ENCODE measurements at regions not wholly inside any gene's neighbourhood (a gene's known extent, or its start where the extent isn't known, plus 50 kb on each side); places are given as distances from the start of the nearest gene placed in this dataset.
"Not testable (repeated sequence)": the region's sequence is repeated elsewhere in the genome, so short reads cannot be mapped to it uniquely, and the experiment has no call there.

DNA sequence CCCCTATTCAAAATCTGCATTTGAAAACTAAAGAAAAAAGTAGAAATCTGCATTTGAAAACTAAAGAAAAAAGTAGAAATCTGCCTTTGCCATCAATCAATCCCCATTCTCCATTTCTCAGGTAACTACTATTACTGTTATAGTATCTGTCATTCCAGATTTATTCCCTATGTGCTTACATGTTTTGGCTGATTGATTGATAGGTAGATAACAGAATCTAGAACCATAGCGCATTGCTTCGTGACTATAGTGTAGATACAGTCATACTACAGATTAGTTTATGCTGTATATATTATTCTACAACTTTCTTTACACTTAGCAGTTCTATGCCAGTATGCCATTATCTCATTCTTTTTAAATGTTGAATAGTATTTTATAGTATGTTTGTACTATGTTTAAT is 163.0 kb downstream of the SIM1 start:
- WGBS, 4 donors: 71 to 92% (median 82%) methylated on average over 2 of the region's 2 CpGs
- intact Hi-C loops (cut with DNase I): no loop called here
- no peak overlapping the region for H3K4me3 ChIP-seq
- H3K27ac ChIP-seq: no peak overlapping the region
- no peaks in the 10 kb centered on the region for H3K36me3 ChIP-seq
- TF ChIP-seq, protein P1, sequence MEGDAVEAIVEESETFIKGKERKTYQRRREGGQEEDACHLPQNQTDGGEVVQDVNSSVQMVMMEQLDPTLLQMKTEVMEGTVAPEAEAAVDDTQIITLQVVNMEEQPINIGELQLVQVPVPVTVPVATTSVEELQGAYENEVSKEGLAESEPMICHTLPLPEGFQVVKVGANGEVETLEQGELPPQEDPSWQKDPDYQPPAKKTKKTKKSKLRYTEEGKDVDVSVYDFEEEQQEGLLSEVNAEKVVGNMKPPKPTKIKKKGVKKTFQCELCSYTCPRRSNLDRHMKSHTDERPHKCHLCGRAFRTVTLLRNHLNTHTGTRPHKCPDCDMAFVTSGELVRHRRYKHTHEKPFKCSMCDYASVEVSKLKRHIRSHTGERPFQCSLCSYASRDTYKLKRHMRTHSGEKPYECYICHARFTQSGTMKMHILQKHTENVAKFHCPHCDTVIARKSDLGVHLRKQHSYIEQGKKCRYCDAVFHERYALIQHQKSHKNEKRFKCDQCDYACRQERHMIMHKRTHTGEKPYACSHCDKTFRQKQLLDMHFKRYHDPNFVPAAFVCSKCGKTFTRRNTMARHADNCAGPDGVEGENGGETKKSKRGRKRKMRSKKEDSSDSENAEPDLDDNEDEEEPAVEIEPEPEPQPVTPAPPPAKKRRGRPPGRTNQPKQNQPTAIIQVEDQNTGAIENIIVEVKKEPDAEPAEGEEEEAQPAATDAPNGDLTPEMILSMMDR (IDR thresholded peaks at IDR 0.05): no peak
- no peak for TF ChIP-seq POLR2A (IDR thresholded peaks at IDR 0.05)
- ATAC-seq (no peak), DNase-seq (no peak)
- no peaks in the 10 kb centered on the region for H3K9me3 ChIP-seq
- no peaks in the 10 kb centered on the region for H3K4me1 ChIP-seq
- H3K27me3 ChIP-seq: no peaks in the 10 kb centered on the region

DNA sequence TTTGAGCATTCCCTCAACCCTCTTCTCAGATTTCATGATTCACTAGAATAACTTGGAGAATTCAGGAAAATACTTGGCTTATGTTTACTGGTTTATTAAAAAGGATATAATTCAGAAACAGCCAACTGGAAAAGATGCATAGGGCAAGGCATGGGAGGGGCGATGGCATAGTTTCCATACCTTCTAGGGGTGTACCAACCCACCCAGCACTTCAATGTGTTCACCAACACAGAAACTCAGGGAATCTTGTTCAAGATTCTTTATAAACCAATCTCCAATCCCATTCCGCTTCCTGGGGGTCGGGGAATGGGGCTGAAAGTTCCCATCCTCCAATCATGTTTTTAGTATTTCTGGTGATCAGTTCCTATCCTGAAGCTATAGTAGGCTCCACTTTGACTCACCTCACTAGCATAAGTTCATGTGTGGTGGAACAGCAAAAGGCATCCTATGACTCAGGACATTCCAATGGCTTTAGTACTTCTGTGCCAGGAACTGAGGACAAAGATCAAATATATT is 164.4 kb downstream of the SIM1 start:
- no peaks in the 10 kb centered on the region for H3K4me1 ChIP-seq
- ATAC-seq (no peak), DNase-seq (no peak)
- H3K36me3 ChIP-seq: no peaks in the 10 kb centered on the region
- H3K4me3 ChIP-seq: no peak overlapping the region
- no peaks in the 10 kb centered on the region for H3K27me3 ChIP-seq
- no peak for TF ChIP-seq POLR2A (IDR thresholded peaks at IDR 0.05)
- TF ChIP-seq, protein P1 (IDR thresholded peaks at IDR 0.05): no peak
- no peak overlapping the region for H3K27ac ChIP-seq
- no peaks in the 10 kb centered on the region for H3K9me3 ChIP-seq
- 53 to 92% (median 75%) methylated on average over 3 of the region's 3 CpGs for WGBS, 4 donors
- intact Hi-C loops (cut with DNase I): no loop called here

DNA sequence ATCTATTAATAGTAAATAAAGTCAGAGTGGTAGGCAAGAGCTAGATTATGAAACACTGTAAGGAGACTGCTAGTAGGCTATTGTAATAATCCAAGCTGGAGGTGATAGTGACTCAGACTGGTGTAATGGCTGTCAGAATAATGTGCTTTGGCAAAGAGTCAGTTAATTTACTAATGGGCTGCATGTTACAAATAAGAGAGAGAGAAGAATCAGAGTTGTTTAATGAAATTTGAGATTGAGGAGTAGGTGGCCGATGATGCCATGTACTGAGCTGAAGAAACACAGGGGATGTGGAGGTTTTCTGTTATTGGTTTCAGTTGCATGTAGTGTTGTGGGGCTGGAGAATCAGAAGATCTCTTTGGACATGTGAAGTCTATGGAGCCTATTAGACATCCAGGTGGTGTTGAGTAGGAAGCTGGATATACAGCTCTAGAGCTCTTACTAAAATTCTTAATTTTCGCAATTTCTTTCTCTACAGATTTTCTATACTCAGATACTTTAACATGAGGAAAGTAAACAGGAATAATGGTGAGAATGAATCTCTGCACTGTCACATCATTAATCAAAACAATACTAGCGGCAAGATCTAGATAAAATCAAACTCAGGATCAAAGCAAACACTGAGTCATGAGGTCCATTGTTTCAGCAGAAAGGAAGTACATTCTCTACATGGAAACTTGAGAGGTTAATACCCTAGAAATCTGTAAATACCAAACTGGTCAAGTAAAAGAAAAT is 167.7 kb downstream of the SIM1 start:
- ATAC-seq: no peak
- H3K9me3 ChIP-seq: no peaks in the 10 kb centered on the region
- intact Hi-C loops (cut with DNase I): no loop called here
- TF ChIP-seq, protein P1 (IDR thresholded peaks at IDR 0.05): no peak
- TF ChIP-seq POLR2A (IDR thresholded peaks at IDR 0.05): no peak
- no peaks in the 10 kb centered on the region for H3K4me1 ChIP-seq
- H3K27me3 ChIP-seq: no peaks in the 10 kb centered on the region
- H3K36me3 ChIP-seq: no peaks in the 10 kb centered on the region
- H3K27ac ChIP-seq: no peak overlapping the region
- DNase-seq: no peak
- WGBS, 4 donors: 67 to 75% (median 73%) methylated on average over 3 of the region's 3 CpGs
- no peak overlapping the region for H3K4me3 ChIP-seq

DNA sequence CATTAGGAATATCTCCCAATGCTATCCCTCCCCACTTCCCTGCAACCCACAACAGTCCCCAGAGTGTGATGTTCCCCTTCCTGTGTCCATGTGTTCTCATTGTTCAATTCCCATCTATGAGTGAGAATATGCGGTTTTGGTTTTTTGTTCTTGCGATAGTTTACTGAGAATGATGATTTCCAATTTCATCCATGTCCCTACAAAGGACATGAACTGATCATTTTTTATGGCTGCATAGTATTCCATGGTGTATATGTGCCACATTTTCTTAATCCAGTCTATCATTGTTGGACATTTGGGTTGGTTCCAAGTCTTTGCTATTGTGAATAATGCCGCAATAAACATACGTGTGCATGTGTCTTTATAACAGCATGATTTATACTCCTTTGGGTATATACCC is 169.5 kb downstream of the SIM1 start:
- H3K27ac ChIP-seq; DNase-seq; ATAC-seq; H3K9me3 ChIP-seq; H3K36me3 ChIP-seq; H3K4me1 ChIP-seq; intact Hi-C loops (cut with DNase I); H3K27me3 ChIP-seq; H3K4me3 ChIP-seq: not testable (repeated sequence)
- 92 to 96% (median 94%) methylated on average over 4 of the region's 4 CpGs for WGBS, 4 donors

DNA sequence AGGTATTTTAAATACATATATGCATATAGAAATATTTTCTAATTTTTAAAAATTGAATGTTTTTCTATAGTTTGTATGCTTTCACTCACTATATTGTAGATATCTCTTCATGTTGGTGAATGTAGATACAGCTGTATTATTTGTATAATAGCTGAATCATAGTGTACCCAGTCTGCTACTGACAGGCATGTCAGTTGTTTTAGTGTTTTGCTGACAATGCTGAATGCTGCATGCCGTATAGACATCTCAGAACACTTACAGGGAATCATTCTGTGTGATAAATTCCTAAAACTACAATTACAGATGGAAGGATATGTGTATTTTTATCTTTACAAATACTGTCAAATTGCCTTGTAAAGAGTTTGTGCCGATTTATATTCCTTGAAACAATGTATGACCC is 175.4 kb downstream of the SIM1 start:
- ATAC-seq (no peak), DNase-seq (no peak)
- no peaks in the 10 kb centered on the region for H3K9me3 ChIP-seq
- no peaks in the 10 kb centered on the region for H3K36me3 ChIP-seq
- intact Hi-C loops (cut with DNase I): no loop called here
- TF ChIP-seq, protein P1 (IDR thresholded peaks at IDR 0.05): no peak
- TF ChIP-seq POLR2A (IDR thresholded peaks at IDR 0.05): no peak
- WGBS, 4 donors: 67 to 73% (median 71%) methylated on average over 2 of the region's 2 CpGs
- no peak overlapping the region for H3K27ac ChIP-seq
- H3K27me3 ChIP-seq: no peaks in the 10 kb centered on the region
- no peak overlapping the region for H3K4me3 ChIP-seq
- H3K4me1 ChIP-seq: no peaks in the 10 kb centered on the region

All from heart left ventricle (tissue), 16 donors.